HL-60 (cell line): ENCODE measurements at regions not wholly inside any gene's neighbourhood (a gene's known extent, or its start where the extent isn't known, plus 50 kb on each side); places are given as distances from the start of the nearest gene placed in this dataset.

ENCODE experiments used
- CTCF ChIP-seq: IDR thresholded peaks from one replicate; pipeline ENCODE4 v1.5.1; 2011; ENCODE audit warnings: low read length, control low read depth, inconsistent platforms; ENCODE audit not compliant: insufficient read depth
- REST ChIP-seq: IDR thresholded peaks from 2 replicates; pipeline ENCODE4 v1.6.1; 2012; ENCODE audit warnings: low read depth; ENCODE audit not compliant: insufficient replicate concordance

- TF ChIP-seq CTCF = no peak
- no peak for TF ChIP-seq REST
Observed at GRCh38 chr3:116836286-116836685, 126.7 kb downstream of the TUSC7 start.
